ENCODE measurements at regions not wholly inside any gene's neighbourhood (a gene's known extent, or its start where the extent isn't known, plus 50 kb on each side); places are given as distances from the start of the nearest gene placed in this dataset.
A peak's percentile ranks its signal among the peaks of the same experiment; 100 is the strongest.

DNA sequence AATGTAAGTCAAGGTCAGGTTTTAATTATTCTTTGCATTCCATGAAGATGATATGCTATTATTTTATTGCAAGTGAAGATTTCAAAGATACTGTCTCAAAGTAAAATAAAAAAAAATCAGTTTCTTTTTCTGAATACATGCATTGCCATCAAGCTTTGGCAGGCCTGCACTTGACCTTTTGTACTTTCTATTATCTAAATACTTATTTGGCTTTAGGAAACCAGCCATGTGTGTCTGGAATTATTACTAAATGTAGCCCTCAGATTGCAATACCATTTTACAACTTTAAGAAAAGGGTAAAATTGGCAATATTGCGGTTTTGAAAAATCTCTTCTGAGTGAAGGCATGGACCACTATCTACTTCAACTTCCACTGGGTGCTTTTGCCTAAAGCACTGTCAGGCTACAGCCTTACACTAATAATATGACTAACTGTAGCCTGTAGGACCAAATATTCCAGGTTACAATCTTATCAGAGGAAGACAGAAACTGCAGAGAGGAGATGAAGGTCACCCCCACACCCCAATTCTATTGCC lies 349.4 kb upstream of the DCBLD2 start:
- Histone ChIP-seq H3K27ac (ENCODE audit: low read depth in 1 of 2, low read length in 1 of 2) (no peak overlapping the region), H3K9ac (ENCODE audit: insufficient read depth in 1 of 2, low read length in 2 of 2) (no peak overlapping the region), H3K36me3 (ENCODE audit: control insufficient read depth in 4 of 4, insufficient read depth in 4 of 4, low read length in 4 of 4) (no peaks in the 10 kb centered on the region), H3K9me3 (ENCODE audit: control insufficient read depth in 4 of 4, insufficient read depth in 3 of 4, low read length in 3 of 4) (no peaks in the 10 kb centered on the region), H3K4me1 (ENCODE audit: control insufficient read depth in 5 of 5, insufficient read depth in 5 of 5, low read length in 5 of 5) (peaks cover 0 to 13% (median 0%) of the 10 kb centered on the region in 5 donors), H3K27me3 (ENCODE audit: control insufficient read depth in 3 of 3, insufficient read depth in 3 of 3, low read length in 2 of 3) (no peaks in the 10 kb centered on the region), H3K4me3 (no peak overlapping the region)
- DNase-seq, result peak in 2 of 3 donors; percentile 26 to 50
- 72 to 86% methylated on average over 1 of the region's 1 CpG for WGBS, 2 donors
- TF ChIP-seq, protein P1, sequence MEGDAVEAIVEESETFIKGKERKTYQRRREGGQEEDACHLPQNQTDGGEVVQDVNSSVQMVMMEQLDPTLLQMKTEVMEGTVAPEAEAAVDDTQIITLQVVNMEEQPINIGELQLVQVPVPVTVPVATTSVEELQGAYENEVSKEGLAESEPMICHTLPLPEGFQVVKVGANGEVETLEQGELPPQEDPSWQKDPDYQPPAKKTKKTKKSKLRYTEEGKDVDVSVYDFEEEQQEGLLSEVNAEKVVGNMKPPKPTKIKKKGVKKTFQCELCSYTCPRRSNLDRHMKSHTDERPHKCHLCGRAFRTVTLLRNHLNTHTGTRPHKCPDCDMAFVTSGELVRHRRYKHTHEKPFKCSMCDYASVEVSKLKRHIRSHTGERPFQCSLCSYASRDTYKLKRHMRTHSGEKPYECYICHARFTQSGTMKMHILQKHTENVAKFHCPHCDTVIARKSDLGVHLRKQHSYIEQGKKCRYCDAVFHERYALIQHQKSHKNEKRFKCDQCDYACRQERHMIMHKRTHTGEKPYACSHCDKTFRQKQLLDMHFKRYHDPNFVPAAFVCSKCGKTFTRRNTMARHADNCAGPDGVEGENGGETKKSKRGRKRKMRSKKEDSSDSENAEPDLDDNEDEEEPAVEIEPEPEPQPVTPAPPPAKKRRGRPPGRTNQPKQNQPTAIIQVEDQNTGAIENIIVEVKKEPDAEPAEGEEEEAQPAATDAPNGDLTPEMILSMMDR (IDR thresholded peaks at IDR 0.05; ENCODE audit: control extremely low read depth, extremely low read depth), result no peak
- ATAC-seq (ENCODE audit: insufficient read depth, low FRiP score), result no peak

DNA sequence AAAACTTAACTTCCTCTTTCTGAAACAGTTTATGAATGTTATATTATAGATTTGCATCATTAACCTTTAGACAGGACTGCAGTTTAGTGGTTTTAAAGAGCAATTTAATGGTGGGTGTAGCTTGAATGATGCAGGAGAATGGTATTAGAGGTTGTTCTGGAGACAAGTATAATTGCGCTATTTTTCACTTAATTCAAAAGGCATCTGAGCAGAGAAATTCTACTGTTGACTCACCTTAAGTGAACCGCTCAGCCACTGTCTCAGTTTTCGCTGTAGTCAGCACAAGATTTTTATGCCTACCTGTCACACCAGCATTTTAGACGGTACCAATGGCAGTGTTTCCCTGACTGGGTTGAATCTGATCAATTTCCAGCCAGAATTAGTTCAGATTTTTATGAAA lies 348.8 kb upstream of the DCBLD2 start:
- DNase-seq (no peak), ATAC-seq (ENCODE audit: insufficient read depth, low FRiP score) (no peak)
- H3K4me3 ChIP-seq, result no peak overlapping the region
- WGBS, 2 donors, result 71 to 83% methylated on average over 4 of the region's 4 CpGs
- no peaks in the 10 kb centered on the region for H3K36me3 ChIP-seq (ENCODE audit: control insufficient read depth in 4 of 4, insufficient read depth in 4 of 4, low read length in 4 of 4)
- H3K27me3 ChIP-seq (ENCODE audit: control insufficient read depth in 3 of 3, insufficient read depth in 3 of 3, low read length in 2 of 3), result no peaks in the 10 kb centered on the region
- H3K27ac ChIP-seq (ENCODE audit: low read depth in 1 of 2, low read length in 1 of 2), result no peak overlapping the region
- peaks cover 0 to 13% (median 0%) of the 10 kb centered on the region in 5 donors for H3K4me1 ChIP-seq (ENCODE audit: control insufficient read depth in 5 of 5, insufficient read depth in 5 of 5, low read length in 5 of 5)
- no peak overlapping the region for H3K9ac ChIP-seq (ENCODE audit: insufficient read depth in 1 of 2, low read length in 2 of 2)
- H3K9me3 ChIP-seq (ENCODE audit: control insufficient read depth in 4 of 4, insufficient read depth in 3 of 4, low read length in 3 of 4), result no peaks in the 10 kb centered on the region
- TF ChIP-seq, protein P1 (IDR thresholded peaks at IDR 0.05; ENCODE audit: control extremely low read depth, extremely low read depth), result no peak

DNA sequence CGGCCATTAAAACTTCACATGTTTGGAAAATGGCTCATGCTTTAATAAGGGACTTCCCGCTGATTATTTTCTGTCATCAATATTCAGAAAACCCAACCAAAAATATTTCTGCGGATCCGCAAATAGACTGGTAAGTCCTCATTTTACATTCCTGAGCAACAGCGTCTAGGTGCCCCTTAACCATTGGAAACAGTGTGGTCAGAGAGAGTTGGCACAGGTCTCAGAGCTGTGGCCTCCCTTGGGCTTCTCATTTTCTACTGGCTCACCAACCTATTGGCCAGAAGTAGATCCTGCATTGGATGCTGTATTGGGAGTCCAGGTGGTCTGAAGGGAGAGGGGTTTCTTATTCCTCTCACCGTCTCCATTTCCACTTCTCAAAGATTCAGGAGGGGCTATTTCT lies 348.1 kb upstream of the DCBLD2 start:
- DNase-seq, result no peak
- no peak overlapping the region for H3K27ac ChIP-seq (ENCODE audit: low read depth in 1 of 2, low read length in 1 of 2)

More for the DNA sequence above, 348.1 kb upstream of the DCBLD2 start:
- TF ChIP-seq, protein P1 (IDR thresholded peaks at IDR 0.05; ENCODE audit: control extremely low read depth, extremely low read depth), result no peak
- no peak overlapping the region for H3K4me3 ChIP-seq
- no peaks in the 10 kb centered on the region for H3K36me3 ChIP-seq (ENCODE audit: control insufficient read depth in 4 of 4, insufficient read depth in 4 of 4, low read length in 4 of 4)
- no peaks in the 10 kb centered on the region for H3K27me3 ChIP-seq (ENCODE audit: control insufficient read depth in 3 of 3, insufficient read depth in 3 of 3, low read length in 2 of 3)
- peaks cover 0 to 13% (median 0%) of the 10 kb centered on the region in 5 donors for H3K4me1 ChIP-seq (ENCODE audit: control insufficient read depth in 5 of 5, insufficient read depth in 5 of 5, low read length in 5 of 5)
- WGBS, 2 donors, result 93% methylated on average over 6 of the region's 6 CpGs
- H3K9ac ChIP-seq (ENCODE audit: insufficient read depth in 1 of 2, low read length in 2 of 2), result no peak overlapping the region
- no peaks in the 10 kb centered on the region for H3K9me3 ChIP-seq (ENCODE audit: control insufficient read depth in 4 of 4, insufficient read depth in 3 of 4, low read length in 3 of 4)
- ATAC-seq (ENCODE audit: insufficient read depth, low FRiP score), result no peak

Data from lung (tissue), 11 donors.